NB4 (cell line): ENCODE measurements at regions not wholly inside any gene's neighbourhood (a gene's known extent, or its start where the extent isn't known, plus 50 kb on each side); places are given as distances from the start of the nearest gene placed in this dataset.

ENCODE experiments used
- DNase-seq: peaks from one replicate; pipeline ENCODE4 v3.0.0; 2010; ENCODE audit warnings: low read depth
- H3K4me3 ChIP-seq: one replicate; pipeline ENCODE4 v1.5.1; 2011; ENCODE audit warnings: mild to moderate bottlenecking, low read depth, low read length, moderate library complexity
- CTCF ChIP-seq: IDR thresholded peaks from one replicate; pipeline ENCODE4 v1.5.1; 2012; ENCODE audit warnings: low read depth, low read length
- MAX ChIP-seq: IDR thresholded peaks from 2 replicates; pipeline ENCODE4 v1.6.1; 2011; ENCODE audit warnings: low read depth, low read length
- MYC ChIP-seq: IDR thresholded peaks from 2 replicates; pipeline ENCODE4 v1.6.1; 2011; ENCODE audit warnings: low read depth, low read length
- POLR2A ChIP-seq: IDR thresholded peaks from 2 replicates; pipeline ENCODE4 v1.6.1; 2011; ENCODE audit warnings: mild to moderate bottlenecking; ENCODE audit not compliant: insufficient read length; ENCODE audit errors: extremely low read depth

GRCh38 chr9:73810585-73811215 is 659.0 kb downstream of the ANXA1 start:
- DNase-seq, result no peak
- no peak for TF ChIP-seq MYC
- TF ChIP-seq MAX, result no peak
- TF ChIP-seq POLR2A, result no peak
- TF ChIP-seq CTCF, result no peak
- H3K4me3 ChIP-seq, result no peak overlapping the region

GRCh38 chr9:73813546-73813945 is 661.9 kb downstream of the ANXA1 start:
- no peak for TF ChIP-seq MAX
- TF ChIP-seq MYC, result no peak
- TF ChIP-seq CTCF, result no peak
- TF ChIP-seq POLR2A, result no peak
- DNase-seq, result no peak
- no peak overlapping the region for H3K4me3 ChIP-seq

GRCh38 chr9:73816905-73817304 is 665.2 kb downstream of the ANXA1 start:
- no peak for DNase-seq
- H3K4me3 ChIP-seq, result no peak overlapping the region
- no peak for TF ChIP-seq MYC
- TF ChIP-seq MAX, result no peak
- TF ChIP-seq POLR2A, result no peak
- no peak for TF ChIP-seq CTCF

- no peak overlapping the region for H3K4me3 ChIP-seq
- no peak for TF ChIP-seq POLR2A
- TF ChIP-seq CTCF, result no peak
- TF ChIP-seq MYC, result no peak
- no peak for TF ChIP-seq MAX
- no peak for DNase-seq
Observed at GRCh38 chr9:73824671-73825070, 672.5 kb upstream of the RORB start.

- TF ChIP-seq CTCF (no peak), POLR2A (no peak), MYC (no peak), MAX (no peak)
- DNase-seq, result no peak
Observed at GRCh38 chr9:73838871-73839270, 658.3 kb upstream of the RORB start.

GRCh38 chr9:73839471-73839870 is 657.7 kb upstream of the RORB start:
- no peak overlapping the region for H3K4me3 ChIP-seq
- no peak for DNase-seq
- no peak for TF ChIP-seq MYC

More at GRCh38 chr9:73838871-73839270, 658.3 kb upstream of the RORB start:
- no peak overlapping the region for H3K4me3 ChIP-seq
